ENCODE measurements at regions not wholly inside any gene's neighbourhood (a gene's known extent, or its start where the extent isn't known, plus 50 kb on each side); places are given as distances from the start of the nearest gene placed in this dataset.

GRCh38 chr14:38868399-38869290 is 234.4 kb downstream of the SEC23A start:
- no TSS peak for BruUV-seq (replicated peaks)
- intact Hi-C loops (cut with micrococcal nuclease): loop anchor here (5.0 kb wide), 1 partner anchor 1621 kb away; no protein-coding TSS in a partner anchor
- Mint-ChIP-seq H3K9me3 (ENCODE audit: unreplicated experiment) (no peaks in the 10 kb centered on the region), H3K4me3 (ENCODE audit: unreplicated experiment) (no peak overlapping the region), H3K4me1 (ENCODE audit: insufficient read depth, unreplicated experiment) (no peaks in the 10 kb centered on the region), H3K27me3 (ENCODE audit: insufficient read depth, unreplicated experiment) (no peaks in the 10 kb centered on the region), H3K36me3 (ENCODE audit: insufficient read depth, unreplicated experiment) (no peaks in the 10 kb centered on the region), H3K27ac (ENCODE audit: low read depth, unreplicated experiment) (no peak overlapping the region)
- ChIA-PET CTCF (interaction anchor here (0.7 to 8.0 kb wide), 25 partner anchors 8 to 994 kb away, joined by 3 to 148 read pairs (median 5); no protein-coding TSS in a partner anchor), POLR2A (interaction anchor here (0.8 kb wide), 1 partner anchor 964 kb away, joined by 3 read pairs; no protein-coding TSS in a partner anchor)
- DNase-seq (ENCODE audit: unreplicated experiment): no peak
- no peak for TF ChIP-seq CTCF (IDR thresholded peaks at IDR 0.05; ENCODE audit: unreplicated experiment)

- Mint-ChIP-seq H3K27me3 (ENCODE audit: insufficient read depth, unreplicated experiment) (no peaks in the 10 kb centered on the region), H3K9me3 (ENCODE audit: unreplicated experiment) (no peaks in the 10 kb centered on the region), H3K36me3 (ENCODE audit: insufficient read depth, unreplicated experiment) (no peaks in the 10 kb centered on the region), H3K4me3 (ENCODE audit: unreplicated experiment) (no peak overlapping the region), H3K4me1 (ENCODE audit: insufficient read depth, unreplicated experiment) (no peaks in the 10 kb centered on the region), H3K27ac (ENCODE audit: low read depth, unreplicated experiment) (no peak overlapping the region)
- POLR2A ChIA-PET: no interaction called here
- no TSS peak for BruUV-seq (replicated peaks)
- intact Hi-C loops (cut with micrococcal nuclease): loop anchor here (1.0 to 5.0 kb wide), 7 partner anchors 145 to 1620 kb away; no protein-coding TSS in a partner anchor
- CTCF ChIA-PET: interaction anchor here (0.5 to 8.0 kb wide), 59 partner anchors 8 to 1278 kb away, joined by 3 to 148 read pairs (median 4); partner anchors contain the start of gene SSTR1
- peak; percentile 82 for DNase-seq (ENCODE audit: unreplicated experiment)
- peak; percentile 61 for TF ChIP-seq CTCF (IDR thresholded peaks at IDR 0.05; ENCODE audit: unreplicated experiment)
Observed at GRCh38 chr14:38867561-38868150, 235.4 kb downstream of the SEC23A start.

GRCh38 chr14:38866461-38866860 is 236.6 kb downstream of the SEC23A start:
- ChIA-PET CTCF (interaction anchor here (0.7 to 8.0 kb wide), 10 partner anchors 9 to 961 kb away, joined by 3 to 148 read pairs (median 4); no protein-coding TSS in a partner anchor), POLR2A (no interaction called here)
- Mint-ChIP-seq H3K9me3 (ENCODE audit: unreplicated experiment) (no peaks in the 10 kb centered on the region), H3K27me3 (ENCODE audit: insufficient read depth, unreplicated experiment) (no peaks in the 10 kb centered on the region), H3K36me3 (ENCODE audit: insufficient read depth, unreplicated experiment) (no peaks in the 10 kb centered on the region), H3K4me3 (ENCODE audit: unreplicated experiment) (no peak overlapping the region), H3K4me1 (ENCODE audit: insufficient read depth, unreplicated experiment) (no peaks in the 10 kb centered on the region), H3K27ac (ENCODE audit: low read depth, unreplicated experiment) (no peak overlapping the region)
- DNase-seq (ENCODE audit: unreplicated experiment): no peak
- no TSS peak for BruUV-seq (replicated peaks)
- no peak for TF ChIP-seq CTCF (IDR thresholded peaks at IDR 0.05; ENCODE audit: unreplicated experiment)
- intact Hi-C loops (cut with micrococcal nuclease): loop anchor here (2.0 to 5.0 kb wide), 2 partner anchors 148 to 1619 kb away; no protein-coding TSS in a partner anchor

- H3K36me3 Mint-ChIP-seq (ENCODE audit: insufficient read depth, unreplicated experiment): no peaks in the 10 kb centered on the region
- H3K4me1 Mint-ChIP-seq (ENCODE audit: insufficient read depth, unreplicated experiment): no peaks in the 10 kb centered on the region
- no peak for TF ChIP-seq CTCF (IDR thresholded peaks at IDR 0.05; ENCODE audit: unreplicated experiment)
- DNase-seq (ENCODE audit: unreplicated experiment): no peak
- no TSS peak for BruUV-seq (replicated peaks)
- no peaks in the 10 kb centered on the region for H3K9me3 Mint-ChIP-seq (ENCODE audit: unreplicated experiment)
- ChIA-PET POLR2A (no interaction called here), CTCF (interaction anchor here (0.8 to 2.2 kb wide), 4 partner anchors 140 to 958 kb away, joined by 3 to 11 read pairs (median 6); no protein-coding TSS in a partner anchor)
- intact Hi-C loops (cut with micrococcal nuclease): no loop called here
- peaks cover 9% of the 10 kb centered on the region for H3K27me3 Mint-ChIP-seq (ENCODE audit: insufficient read depth, unreplicated experiment)
- no peak overlapping the region for H3K4me3 Mint-ChIP-seq (ENCODE audit: unreplicated experiment)
- H3K27ac Mint-ChIP-seq (ENCODE audit: low read depth, unreplicated experiment): no peak overlapping the region
Observed at GRCh38 chr14:38862366-38862765, 240.7 kb downstream of the SEC23A start.

Data from MCF 10A (cell line).